ENCODE measurements at regions not wholly inside any gene's neighbourhood (a gene's known extent, or its start where the extent isn't known, plus 50 kb on each side); places are given as distances from the start of the nearest gene placed in this dataset.
"Not testable (repeated sequence)": the region's sequence is repeated elsewhere in the genome, so short reads cannot be mapped to it uniquely, and the experiment has no call there.

DNA sequence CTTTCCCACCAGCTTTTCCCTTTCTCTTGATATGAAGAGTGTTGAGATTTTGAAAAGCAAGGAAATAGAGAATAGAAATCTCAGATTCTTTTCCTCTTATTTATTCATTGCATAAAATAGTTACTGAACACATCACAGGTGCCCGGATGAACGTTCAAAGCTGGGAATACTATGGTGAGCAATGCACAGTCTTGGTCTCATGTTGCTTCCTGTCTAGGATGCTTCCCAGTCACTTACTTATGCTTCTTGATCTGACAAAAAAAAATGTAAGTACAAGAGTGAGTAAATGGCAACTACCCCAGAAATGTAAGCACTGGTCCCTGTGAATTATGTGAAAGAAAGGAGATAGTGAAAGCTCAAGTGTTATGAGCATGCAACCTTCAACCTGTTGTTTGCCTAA lies 153.5 kb upstream of the S1PR3 start:
- DNase-seq = no peak
- Histone ChIP-seq H3K27me3 (ENCODE audit: low read length) (no peaks in the 10 kb centered on the region), H3K9me2 (replicated peaks; ENCODE audit: insufficient read depth, low read length) (no peaks in the 10 kb centered on the region), H3K9me3 (ENCODE audit: low read length) (no peaks in the 10 kb centered on the region), H4K20me1 (ENCODE audit: insufficient read depth, low read depth, low read length) (no peaks in the 10 kb centered on the region), H3K4me1 (ENCODE audit: low read length) (no peaks in the 10 kb centered on the region), H3K79me2 (ENCODE audit: low read length) (no peaks in the 10 kb centered on the region), H3K4me3 (ENCODE audit: low read length) (no peak overlapping the region), H3K36me3 (ENCODE audit: insufficient read depth, low read length) (no peaks in the 10 kb centered on the region), H2AFZ (ENCODE audit: low read length) (no peak overlapping the region), H3K9ac (ENCODE audit: low read length) (no peak overlapping the region), H3K4me2 (ENCODE audit: low read depth, low read length, poor library complexity, severe bottlenecking) (no peak overlapping the region), H3K27ac (ENCODE audit: low read length) (no peak overlapping the region)

DNA sequence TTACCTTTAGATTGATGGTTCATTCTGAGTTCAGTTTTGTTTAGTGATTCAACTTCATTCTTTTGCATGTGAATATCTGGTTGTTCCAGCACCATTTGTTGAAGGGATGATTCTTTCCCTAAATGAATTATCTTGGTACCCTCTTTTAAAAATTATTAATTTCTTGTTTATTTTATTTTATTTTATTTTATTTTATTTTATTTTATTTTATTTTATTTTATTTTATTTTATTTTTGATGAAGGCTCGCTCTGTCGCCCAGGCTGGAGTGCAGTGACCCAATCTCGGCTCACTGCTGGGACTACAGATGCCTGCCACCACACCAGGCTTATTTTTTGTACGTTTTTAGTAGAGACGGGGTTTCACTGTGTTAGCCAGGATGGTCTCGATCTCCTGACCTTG lies 141.4 kb upstream of the S1PR3 start:
- H3K27me3 ChIP-seq (ENCODE audit: low read length); DNase-seq; H3K4me3 ChIP-seq (ENCODE audit: low read length); H4K20me1 ChIP-seq (ENCODE audit: insufficient read depth, low read depth, low read length); H3K27ac ChIP-seq (ENCODE audit: low read length); H3K4me2 ChIP-seq (ENCODE audit: low read depth, low read length, poor library complexity, severe bottlenecking); H3K4me1 ChIP-seq (ENCODE audit: low read length); H3K9ac ChIP-seq (ENCODE audit: low read length); H2AFZ ChIP-seq (ENCODE audit: low read length); H3K79me2 ChIP-seq (ENCODE audit: low read length); H3K9me2 ChIP-seq (replicated peaks; ENCODE audit: insufficient read depth, low read length); H3K36me3 ChIP-seq (ENCODE audit: insufficient read depth, low read length); H3K9me3 ChIP-seq (ENCODE audit: low read length): not testable (repeated sequence)

DNA sequence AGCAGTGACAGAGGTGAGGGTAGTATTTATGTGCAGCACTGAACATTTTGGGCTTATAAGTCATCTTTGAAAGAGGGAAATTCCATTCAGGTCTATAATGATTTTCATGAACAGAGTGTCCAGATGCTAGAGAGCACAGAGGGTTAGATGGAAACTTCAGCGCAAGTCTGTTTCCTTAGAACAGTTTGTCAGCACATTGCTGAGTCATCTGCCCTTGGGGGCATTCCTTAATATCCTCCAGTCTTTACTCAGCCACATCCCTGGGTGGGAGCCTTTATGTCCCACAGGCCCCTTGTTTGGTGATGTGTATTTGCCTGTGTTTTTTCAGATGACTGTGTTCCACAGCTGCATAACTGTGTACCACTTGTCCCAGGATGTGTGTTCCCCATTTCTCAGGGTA lies 138.5 kb upstream of the S1PR3 start:
- H2AFZ ChIP-seq (ENCODE audit: low read length) = no peak overlapping the region
- no peak overlapping the region for H3K4me3 ChIP-seq (ENCODE audit: low read length)
- H3K36me3 ChIP-seq (ENCODE audit: insufficient read depth, low read length) = no peaks in the 10 kb centered on the region
- H4K20me1 ChIP-seq (ENCODE audit: insufficient read depth, low read depth, low read length) = no peaks in the 10 kb centered on the region
- no peaks in the 10 kb centered on the region; the same call in 1 of the 2 replicates for H3K9me3 ChIP-seq (ENCODE audit: low read length)
- H3K9me2 ChIP-seq (replicated peaks; ENCODE audit: insufficient read depth, low read length) = no peaks in the 10 kb centered on the region
- no peaks in the 10 kb centered on the region for H3K27me3 ChIP-seq (ENCODE audit: low read length)
- no peak for DNase-seq
- H3K27ac ChIP-seq (ENCODE audit: low read length) = no peak overlapping the region
- no peaks in the 10 kb centered on the region for H3K79me2 ChIP-seq (ENCODE audit: low read length)
- no peak overlapping the region for H3K9ac ChIP-seq (ENCODE audit: low read length)
- no peaks in the 10 kb centered on the region for H3K4me1 ChIP-seq (ENCODE audit: low read length)
- no peak overlapping the region for H3K4me2 ChIP-seq (ENCODE audit: low read depth, low read length, poor library complexity, severe bottlenecking)

DNA sequence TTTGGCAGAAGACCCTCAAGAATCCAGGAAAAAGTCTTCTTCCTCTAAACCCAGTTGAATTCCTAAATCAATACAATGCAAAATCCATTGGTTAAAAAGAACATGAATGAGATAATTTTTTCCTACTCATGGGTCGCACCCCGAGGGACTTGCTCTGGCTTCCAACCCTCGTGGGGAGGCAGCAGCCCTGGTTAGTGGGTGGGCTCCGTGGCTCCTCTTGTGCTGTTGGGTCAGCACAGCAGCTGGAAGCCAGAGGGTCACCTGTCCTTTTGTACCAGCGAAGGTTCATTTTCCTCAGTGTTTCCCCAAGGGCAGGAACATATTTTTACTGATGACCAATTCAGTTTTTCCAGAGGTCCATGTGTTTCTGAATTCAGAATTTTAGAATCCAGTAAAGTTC lies 120.6 kb upstream of the S1PR3 start:
- H4K20me1 ChIP-seq (ENCODE audit: insufficient read depth, low read depth, low read length) = no peaks in the 10 kb centered on the region
- no peaks in the 10 kb centered on the region for H3K9me3 ChIP-seq (ENCODE audit: low read length)
- H3K9ac ChIP-seq (ENCODE audit: low read length) = no peak overlapping the region
- H3K36me3 ChIP-seq (ENCODE audit: insufficient read depth, low read length) = no peaks in the 10 kb centered on the region
- H2AFZ ChIP-seq (ENCODE audit: low read length) = no peak overlapping the region
- no peak for DNase-seq
- H3K9me2 ChIP-seq (replicated peaks; ENCODE audit: insufficient read depth, low read length) = no peaks in the 10 kb centered on the region
- H3K4me2 ChIP-seq (ENCODE audit: low read depth, low read length, poor library complexity, severe bottlenecking) = no peak overlapping the region
- no peaks in the 10 kb centered on the region for H3K4me1 ChIP-seq (ENCODE audit: low read length)
- no peaks in the 10 kb centered on the region for H3K79me2 ChIP-seq (ENCODE audit: low read length)
- no peak overlapping the region for H3K4me3 ChIP-seq (ENCODE audit: low read length)
- no peaks in the 10 kb centered on the region for H3K27me3 ChIP-seq (ENCODE audit: low read length)
- H3K27ac ChIP-seq (ENCODE audit: low read length) = no peak overlapping the region

DNA sequence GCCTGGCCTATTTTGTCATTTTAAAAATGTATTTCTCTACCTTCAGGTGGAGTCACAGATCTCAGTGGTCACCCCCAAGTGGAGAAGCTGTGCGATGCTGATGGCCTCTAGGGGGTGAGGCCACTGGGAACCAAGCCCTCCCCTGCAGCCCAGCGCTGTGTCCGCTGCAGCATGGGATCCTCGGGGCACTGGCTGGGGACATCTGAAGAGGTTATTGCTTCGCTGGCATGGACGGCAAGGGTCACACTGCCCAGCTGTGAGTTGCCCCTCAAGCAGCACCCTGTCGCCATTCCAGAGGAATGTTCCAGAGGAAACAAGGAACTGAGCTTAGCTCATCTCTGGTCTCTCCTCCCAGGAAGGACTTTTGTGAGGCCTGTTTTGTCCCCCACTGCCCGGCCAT lies 119.6 kb upstream of the S1PR3 start:
- no peak for DNase-seq
- no peaks in the 10 kb centered on the region for H3K36me3 ChIP-seq (ENCODE audit: insufficient read depth, low read length)
- H3K4me3 ChIP-seq (ENCODE audit: low read length) = no peak overlapping the region
- H3K9me3 ChIP-seq (ENCODE audit: low read length) = no peaks in the 10 kb centered on the region
- no peak overlapping the region for H2AFZ ChIP-seq (ENCODE audit: low read length)
- H3K79me2 ChIP-seq (ENCODE audit: low read length) = no peaks in the 10 kb centered on the region
- H3K4me2 ChIP-seq (ENCODE audit: low read depth, low read length, poor library complexity, severe bottlenecking) = no peak overlapping the region
- no peaks in the 10 kb centered on the region for H3K9me2 ChIP-seq (replicated peaks; ENCODE audit: insufficient read depth, low read length)
- no peaks in the 10 kb centered on the region for H4K20me1 ChIP-seq (ENCODE audit: insufficient read depth, low read depth, low read length)
- H3K4me1 ChIP-seq (ENCODE audit: low read length) = no peaks in the 10 kb centered on the region
- no peak overlapping the region for H3K27ac ChIP-seq (ENCODE audit: low read length)
- no peaks in the 10 kb centered on the region for H3K27me3 ChIP-seq (ENCODE audit: low read length)
- no peak overlapping the region for H3K9ac ChIP-seq (ENCODE audit: low read length)

DNA sequence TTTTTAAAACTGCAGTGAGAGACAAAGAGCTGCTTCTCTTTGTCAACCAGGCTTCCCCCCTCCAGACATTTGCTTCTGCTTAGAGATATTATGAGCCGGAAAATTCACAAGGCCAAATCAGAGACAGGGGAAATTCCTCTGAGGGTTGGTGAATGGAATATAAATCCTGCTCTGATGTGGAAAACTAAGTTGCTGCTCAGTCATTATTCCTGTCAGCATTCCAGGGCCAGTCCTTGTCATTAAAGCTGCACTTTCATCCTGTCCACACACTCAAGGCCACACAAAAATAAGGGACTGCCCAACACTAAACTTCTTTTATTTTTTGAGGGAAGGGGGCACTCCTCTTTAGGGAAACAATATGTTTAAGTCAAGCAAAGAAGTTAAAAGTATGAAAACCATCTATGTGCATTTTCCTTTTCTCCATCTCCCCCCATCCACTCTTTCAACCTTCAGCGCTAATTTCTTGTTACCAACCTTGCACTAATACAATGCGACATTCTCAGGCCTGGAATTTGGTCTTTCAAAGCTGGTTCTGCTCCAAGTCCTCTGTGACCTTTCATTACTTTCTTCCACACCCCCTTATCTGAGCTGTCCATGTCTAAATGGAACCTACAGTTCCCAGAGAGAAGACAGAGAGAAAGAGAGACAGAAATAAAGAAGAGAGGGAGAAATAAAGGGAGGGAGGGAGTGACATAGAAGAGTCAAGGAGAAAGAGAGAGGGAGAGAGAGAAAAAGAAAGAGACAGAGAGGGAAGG lies 118.9 kb upstream of the S1PR3 start:
- no peaks in the 10 kb centered on the region for H3K9me3 ChIP-seq (ENCODE audit: low read length)
- no peak for DNase-seq
- H3K36me3 ChIP-seq (ENCODE audit: insufficient read depth, low read length) = no peaks in the 10 kb centered on the region
- H4K20me1 ChIP-seq (ENCODE audit: insufficient read depth, low read depth, low read length) = no peaks in the 10 kb centered on the region
- no peaks in the 10 kb centered on the region for H3K4me1 ChIP-seq (ENCODE audit: low read length)
- H3K9me2 ChIP-seq (replicated peaks; ENCODE audit: insufficient read depth, low read length) = no peaks in the 10 kb centered on the region
- H2AFZ ChIP-seq (ENCODE audit: low read length) = no peak overlapping the region
- H3K9ac ChIP-seq (ENCODE audit: low read length) = no peak overlapping the region
- no peak overlapping the region for H3K27ac ChIP-seq (ENCODE audit: low read length)
- H3K4me3 ChIP-seq (ENCODE audit: low read length) = no peak overlapping the region
- no peak overlapping the region for H3K4me2 ChIP-seq (ENCODE audit: low read depth, low read length, poor library complexity, severe bottlenecking)
- H3K27me3 ChIP-seq (ENCODE audit: low read length) = no peaks in the 10 kb centered on the region
- H3K79me2 ChIP-seq (ENCODE audit: low read length) = no peaks in the 10 kb centered on the region

DNA sequence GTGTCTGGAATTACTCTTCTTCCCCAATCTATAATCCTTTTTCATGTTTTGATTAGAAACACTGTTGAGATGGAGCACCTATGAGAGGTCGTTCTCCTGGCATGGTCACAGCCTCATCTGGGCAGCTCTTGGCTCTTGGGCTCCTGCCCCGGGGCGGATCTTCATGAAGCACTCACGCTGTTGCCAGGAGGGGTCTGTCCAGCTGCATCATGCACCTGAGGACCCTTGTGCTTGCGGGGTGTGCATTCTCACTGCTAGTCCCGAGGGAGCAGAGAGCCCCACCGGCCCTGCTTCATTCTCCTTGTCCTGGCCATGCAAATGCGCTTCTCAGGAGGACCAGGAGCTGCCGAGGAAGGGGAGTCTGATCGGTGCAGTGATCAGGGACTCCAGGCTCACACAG lies 117.6 kb upstream of the S1PR3 start:
- no peak for DNase-seq
- no peak overlapping the region for H3K9ac ChIP-seq (ENCODE audit: low read length)
- H3K4me2 ChIP-seq (ENCODE audit: low read depth, low read length, poor library complexity, severe bottlenecking) = no peak overlapping the region
- H3K9me2 ChIP-seq (replicated peaks; ENCODE audit: insufficient read depth, low read length) = no peaks in the 10 kb centered on the region
- H3K27ac ChIP-seq (ENCODE audit: low read length) = no peak overlapping the region
- no peaks in the 10 kb centered on the region for H3K79me2 ChIP-seq (ENCODE audit: low read length)
- no peaks in the 10 kb centered on the region for H3K36me3 ChIP-seq (ENCODE audit: insufficient read depth, low read length)
- no peaks in the 10 kb centered on the region for H3K9me3 ChIP-seq (ENCODE audit: low read length)
- H3K4me1 ChIP-seq (ENCODE audit: low read length) = no peaks in the 10 kb centered on the region
- no peak overlapping the region for H3K4me3 ChIP-seq (ENCODE audit: low read length)
- no peak overlapping the region for H2AFZ ChIP-seq (ENCODE audit: low read length)
- H4K20me1 ChIP-seq (ENCODE audit: insufficient read depth, low read depth, low read length) = no peaks in the 10 kb centered on the region
- no peaks in the 10 kb centered on the region for H3K27me3 ChIP-seq (ENCODE audit: low read length)

DNA sequence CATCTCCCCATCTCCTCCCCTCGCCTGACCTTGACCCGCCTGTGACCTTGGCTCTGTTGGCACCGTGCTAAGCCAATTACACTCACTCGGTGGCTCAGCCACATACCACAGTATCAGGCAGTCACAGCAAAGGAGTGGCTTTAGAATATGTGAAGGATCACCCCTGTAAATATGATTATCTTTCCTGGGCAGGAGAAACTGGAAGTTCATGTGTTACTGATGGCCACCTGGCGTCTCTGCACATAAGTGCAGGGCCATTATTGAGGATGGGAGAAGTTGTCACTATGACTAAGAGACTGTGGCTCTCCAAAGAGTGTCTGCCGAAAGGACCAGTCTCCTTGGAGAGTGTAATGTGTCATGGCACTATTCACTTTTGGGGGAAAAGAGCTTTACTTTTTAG lies 116.9 kb upstream of the S1PR3 start:
- Histone ChIP-seq H3K9ac (ENCODE audit: low read length) (no peak overlapping the region), H3K27ac (ENCODE audit: low read length) (no peak overlapping the region), H3K27me3 (ENCODE audit: low read length) (no peaks in the 10 kb centered on the region), H3K36me3 (ENCODE audit: insufficient read depth, low read length) (no peaks in the 10 kb centered on the region), H3K79me2 (ENCODE audit: low read length) (no peaks in the 10 kb centered on the region), H3K4me1 (ENCODE audit: low read length) (no peaks in the 10 kb centered on the region), H3K4me2 (ENCODE audit: low read depth, low read length, poor library complexity, severe bottlenecking) (no peak overlapping the region), H3K9me2 (replicated peaks; ENCODE audit: insufficient read depth, low read length) (no peaks in the 10 kb centered on the region), H4K20me1 (ENCODE audit: insufficient read depth, low read depth, low read length) (no peaks in the 10 kb centered on the region), H3K9me3 (ENCODE audit: low read length) (no peaks in the 10 kb centered on the region), H2AFZ (ENCODE audit: low read length) (no peak overlapping the region), H3K4me3 (ENCODE audit: low read length) (no peak overlapping the region)
- no peak for DNase-seq

Data from Karpas-422 (cell line).